GM18526 (cell line): ENCODE measurements at regions not wholly inside any gene's neighbourhood (a gene's known extent, or its start where the extent isn't known, plus 50 kb on each side); places are given as distances from the start of the nearest gene placed in this dataset.

ENCODE experiments used
- POLR2A ChIP-seq: IDR thresholded peaks from 3 replicates; pipeline ENCODE4 v1.6.1; 2011; ENCODE audit not compliant: insufficient read length; ENCODE audit errors: extremely low read depth

GRCh38 chr16:85481738-85482137 is 131.4 kb upstream of the GSE1 start:
- no peak for TF ChIP-seq POLR2A

GRCh38 chr16:85483424-85483823 is 129.7 kb upstream of the GSE1 start:
- no peak for TF ChIP-seq POLR2A

GRCh38 chr16:85484347-85485300 is 128.5 kb upstream of the GSE1 start:
- TF ChIP-seq POLR2A, result no peak

DNA sequence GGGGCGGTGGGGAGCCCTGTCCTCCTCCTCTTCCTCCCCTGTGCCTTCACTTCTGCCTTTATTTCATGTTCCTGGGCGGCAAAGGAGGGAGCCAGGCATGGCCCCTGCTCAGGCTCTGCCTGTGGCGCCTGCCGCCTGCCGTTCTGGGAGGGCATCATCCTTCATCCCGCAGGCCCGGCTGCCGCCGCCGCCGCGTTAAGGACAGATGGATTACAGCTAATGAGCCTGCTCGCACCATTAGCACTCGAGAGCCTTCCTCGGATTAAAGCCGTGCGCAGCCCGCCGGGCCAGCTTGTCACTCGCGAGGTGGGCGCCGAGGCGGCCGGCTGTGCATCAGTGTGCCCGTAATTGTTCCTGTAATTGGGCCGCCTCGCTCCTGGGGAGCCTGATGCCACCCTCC is 127.7 kb upstream of the GSE1 start:
- no peak for TF ChIP-seq POLR2A

GRCh38 chr16:85486256-85486915 is 126.7 kb upstream of the GSE1 start:
- no peak for TF ChIP-seq POLR2A

- TF ChIP-seq POLR2A, result no peak
These were observed 124.7 kb upstream of the GSE1 start for GRCh38 chr16:85488414-85488813.

- TF ChIP-seq POLR2A, result no peak
These were observed 122.6 kb upstream of the GSE1 start for GRCh38 chr16:85490407-85491057.

GRCh38 chr16:85491058-85491771 is 121.9 kb upstream of the GSE1 start:
- no peak for TF ChIP-seq POLR2A

DNA sequence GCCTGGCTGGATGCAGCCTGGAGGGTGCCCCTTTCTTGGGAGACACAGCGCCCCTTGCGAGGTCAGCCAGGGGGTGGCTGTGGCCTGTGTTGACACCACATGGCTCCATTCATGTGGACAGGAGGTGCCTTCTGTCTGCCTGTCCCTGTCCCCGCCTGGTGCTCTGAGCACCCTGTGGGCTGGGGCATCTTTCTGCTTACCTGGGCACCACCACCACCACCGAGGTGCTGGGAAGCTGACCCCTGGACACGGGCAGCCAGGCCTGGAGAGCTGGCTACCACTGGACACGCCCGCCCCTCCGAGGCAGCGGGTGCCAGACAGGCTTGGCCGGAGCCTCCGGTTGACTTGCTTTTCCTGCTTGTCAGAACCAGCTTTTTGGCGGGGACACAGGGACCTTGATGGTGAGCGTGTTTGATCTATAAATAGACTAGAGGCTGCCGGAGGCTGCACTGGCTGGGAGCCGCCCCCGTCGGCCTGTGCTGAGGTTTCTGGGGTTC is 121.3 kb upstream of the GSE1 start:
- no peak for TF ChIP-seq POLR2A

GRCh38 chr16:85492295-85492864 is 120.7 kb upstream of the GSE1 start:
- TF ChIP-seq POLR2A, result no peak

DNA sequence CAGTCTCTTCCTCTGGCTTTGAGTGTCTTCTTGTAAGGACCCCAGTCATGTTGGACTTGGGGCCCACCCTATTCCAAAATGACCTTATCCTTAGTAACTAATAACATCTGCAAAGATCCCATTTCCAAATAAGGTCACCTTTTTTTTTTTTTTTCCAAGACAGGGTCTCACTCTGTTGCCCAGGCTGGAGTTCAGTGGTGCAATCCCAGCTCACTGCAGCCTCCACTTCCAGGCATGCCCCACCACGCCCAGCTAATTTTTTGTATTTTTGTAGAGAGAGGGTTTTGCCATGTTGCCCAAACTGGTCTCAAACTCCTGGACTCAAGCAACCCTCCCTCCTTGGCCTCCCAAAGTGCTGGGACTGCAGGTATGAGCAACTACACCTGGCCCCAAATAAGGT is 118.8 kb upstream of the GSE1 start:
- TF ChIP-seq POLR2A, result no peak

GRCh38 chr16:85495259-85495658 is 117.9 kb upstream of the GSE1 start:
- no peak for TF ChIP-seq POLR2A

DNA sequence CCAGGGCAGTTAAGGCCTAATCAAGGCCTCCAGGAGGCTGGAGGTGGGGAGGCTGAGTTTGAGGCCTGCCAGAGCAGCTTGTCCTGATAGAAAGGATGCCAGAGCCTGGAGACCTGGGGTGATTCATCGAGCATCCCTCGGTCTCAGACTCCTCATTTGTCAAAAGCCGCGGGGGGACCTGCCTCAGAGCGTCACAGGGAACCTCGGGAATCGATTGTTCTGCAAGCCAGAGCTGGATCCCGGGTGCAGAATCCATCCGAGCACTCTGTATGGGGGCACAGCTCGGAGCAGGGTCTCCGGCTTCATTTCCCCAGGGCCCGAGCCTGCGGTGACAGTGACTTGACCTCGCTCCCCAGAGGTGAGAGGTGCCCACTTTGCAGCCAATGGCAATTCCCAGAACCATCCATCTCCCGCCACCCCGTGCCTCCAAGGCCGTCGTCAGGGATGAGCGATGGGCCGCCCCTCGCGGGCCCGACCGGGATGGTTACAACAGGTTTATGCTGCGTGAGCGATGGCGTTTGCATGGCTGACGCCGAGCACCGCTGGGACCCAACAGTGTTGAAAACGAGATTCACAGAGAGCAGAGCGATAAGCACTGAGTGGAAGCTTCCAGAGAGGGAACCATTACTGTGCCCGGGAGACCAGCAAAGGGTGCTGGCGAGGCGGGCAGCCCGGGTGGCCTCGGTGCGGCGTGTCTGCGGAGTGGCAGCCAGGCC is 117.1 kb upstream of the GSE1 start:
- TF ChIP-seq POLR2A, result no peak

GRCh38 chr16:85497622-85498314 is 115.4 kb upstream of the GSE1 start:
- no peak for TF ChIP-seq POLR2A

DNA sequence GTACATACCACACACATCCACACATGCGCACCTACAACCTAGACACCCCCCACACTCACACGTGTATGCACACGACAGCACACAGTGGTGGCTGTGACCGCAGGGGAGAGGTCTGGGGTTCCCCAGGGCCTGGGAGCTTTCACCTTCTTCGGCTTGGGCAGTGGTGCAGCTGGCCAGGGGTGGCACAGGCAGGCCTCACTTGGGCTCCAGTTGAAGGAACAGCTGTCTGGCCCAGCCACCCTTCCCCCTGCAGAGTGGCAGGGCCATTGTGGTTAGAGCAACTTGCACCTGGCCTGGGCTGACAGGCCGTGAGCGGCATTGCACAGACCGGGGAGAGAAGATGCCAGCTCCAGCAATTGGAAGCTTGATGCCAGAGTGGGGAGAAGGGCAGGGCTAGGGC is 114.5 kb upstream of the GSE1 start:
- no peak for TF ChIP-seq POLR2A
